NT2/D1 (cell line): ENCODE measurements at regions not wholly inside any gene's neighbourhood (a gene's known extent, or its start where the extent isn't known, plus 50 kb on each side); places are given as distances from the start of the nearest gene placed in this dataset.
"Not testable (repeated sequence)": the region's sequence is repeated elsewhere in the genome, so short reads cannot be mapped to it uniquely, and the experiment has no call there.

Experiments used
- SUZ12 ChIP-seq: IDR thresholded peaks from 2 replicates; pipeline ENCODE4 v1.6.1; 2011; ENCODE audit not compliant: insufficient read length, insufficient read depth; ENCODE audit errors: extremely low read depth
- YY1 ChIP-seq: IDR thresholded peaks from 2 replicates; pipeline ENCODE4 v1.6.1; 2011; ENCODE audit not compliant: insufficient read length, insufficient read depth
- ZNF274 ChIP-seq: IDR thresholded peaks from 2 replicates; pipeline ENCODE4 v1.6.1; 2011; ENCODE audit warnings: mild to moderate bottlenecking, low read depth, low read length

DNA sequence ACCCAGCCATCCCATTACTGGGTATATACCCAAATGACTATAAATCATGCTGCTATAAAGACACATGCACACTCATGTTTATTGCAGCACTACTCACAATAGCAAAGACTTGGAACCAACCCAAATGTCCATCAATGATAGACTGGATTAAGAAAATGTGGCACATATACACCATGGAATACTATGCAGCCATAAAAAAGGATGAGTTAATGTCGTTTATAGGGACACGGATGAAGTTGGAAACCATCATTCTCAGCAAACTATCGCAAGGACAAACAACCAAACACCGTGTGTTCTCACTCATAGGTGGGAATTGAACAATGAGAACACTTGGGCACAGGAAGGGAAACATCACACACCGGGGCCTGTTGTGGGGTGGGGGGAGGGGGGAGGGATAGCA is 61.1 kb upstream of the MAP4K3 start:
- TF ChIP-seq ZNF274, YY1, SUZ12: not testable (repeated sequence)
